CD4-positive, alpha-beta T cell treated with Interleukin-4 for 4 hours (primary cell): ENCODE measurements at regions not wholly inside any gene's neighbourhood (a gene's known extent, or its start where the extent isn't known, plus 50 kb on each side); places are given as distances from the start of the nearest gene placed in this dataset.

ENCODE experiments used
- DNase-seq: peaks from one replicate; pipeline ENCODE4 v3.0.0-alpha.2; 2020

DNA sequence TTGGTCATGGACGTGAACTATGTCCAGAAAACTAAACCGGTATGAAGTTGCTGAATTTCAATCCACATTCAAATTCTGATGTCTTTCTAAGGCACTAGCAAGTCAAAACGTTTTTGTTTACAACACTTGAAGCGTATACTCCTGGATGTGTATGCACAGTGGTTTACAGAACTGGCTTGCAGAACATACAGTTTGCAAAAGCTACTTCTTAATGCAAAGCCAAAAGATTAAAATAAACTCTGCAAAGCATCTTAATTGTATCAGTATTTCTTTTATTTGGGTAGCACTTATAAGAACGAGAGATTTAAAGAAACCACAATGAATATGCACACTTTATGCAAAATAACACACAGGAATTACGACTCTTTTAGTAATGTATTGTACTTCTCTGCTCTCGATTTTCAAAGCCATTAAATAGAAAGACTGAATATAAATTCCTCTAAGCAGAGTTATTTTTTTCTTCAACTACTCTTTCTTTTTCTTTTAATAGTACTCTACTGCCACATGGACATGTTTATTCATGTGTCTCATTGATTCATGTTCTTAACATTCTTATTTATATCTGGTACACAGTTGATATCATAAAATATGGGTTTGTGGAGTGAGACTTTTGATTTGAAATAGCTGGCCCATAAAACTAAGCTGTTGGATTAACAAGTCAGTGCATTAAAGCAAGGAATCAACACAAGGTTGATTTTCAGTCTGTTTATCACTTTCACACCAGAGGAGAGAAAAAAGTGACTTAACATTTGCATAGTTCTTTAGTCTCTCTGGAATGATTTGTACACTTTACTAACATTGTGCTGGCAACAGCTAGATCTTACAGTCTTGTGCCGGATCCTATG, 189.4 kb upstream of the STEAP4 start:
- DNase-seq, result no peak

DNA sequence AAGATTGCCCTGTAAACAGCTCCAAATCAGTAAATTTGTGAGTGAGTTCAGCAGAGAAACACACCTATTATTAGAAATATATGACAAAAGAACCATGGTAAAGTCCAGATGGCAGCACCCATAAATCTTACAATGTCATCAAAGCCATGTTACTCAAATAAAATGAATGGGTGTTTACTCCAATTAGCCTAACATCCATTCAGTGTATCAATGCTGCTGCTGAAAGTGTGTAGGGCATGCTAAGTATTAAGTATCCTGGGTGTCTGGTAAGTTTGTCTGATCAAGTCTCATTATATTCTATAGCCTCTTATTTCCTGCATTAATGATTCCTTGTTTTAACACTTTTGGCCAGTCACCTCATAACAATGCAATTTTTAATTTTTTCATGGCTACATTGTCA, 185.5 kb upstream of the STEAP4 start:
- no peak for DNase-seq

DNA sequence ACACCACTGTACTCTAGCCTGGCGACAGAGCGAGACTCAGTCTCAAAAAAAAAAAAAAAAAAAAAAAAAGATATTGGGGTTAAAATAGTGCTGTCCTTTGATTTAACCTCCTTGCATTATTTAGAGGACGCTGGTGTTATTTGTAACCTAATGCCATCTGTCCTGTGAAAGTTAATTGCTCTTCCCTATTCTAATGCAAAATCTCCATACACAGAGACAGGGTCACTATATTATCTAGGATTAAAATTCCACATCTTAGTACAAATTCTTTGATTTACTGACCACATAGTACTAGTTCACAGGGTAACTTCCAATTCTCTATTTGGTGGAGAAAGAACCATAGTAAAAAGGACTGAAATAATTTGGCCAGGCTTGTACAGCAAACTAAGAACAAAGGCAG, 184.2 kb upstream of the STEAP4 start:
- DNase-seq, result no peak

DNA sequence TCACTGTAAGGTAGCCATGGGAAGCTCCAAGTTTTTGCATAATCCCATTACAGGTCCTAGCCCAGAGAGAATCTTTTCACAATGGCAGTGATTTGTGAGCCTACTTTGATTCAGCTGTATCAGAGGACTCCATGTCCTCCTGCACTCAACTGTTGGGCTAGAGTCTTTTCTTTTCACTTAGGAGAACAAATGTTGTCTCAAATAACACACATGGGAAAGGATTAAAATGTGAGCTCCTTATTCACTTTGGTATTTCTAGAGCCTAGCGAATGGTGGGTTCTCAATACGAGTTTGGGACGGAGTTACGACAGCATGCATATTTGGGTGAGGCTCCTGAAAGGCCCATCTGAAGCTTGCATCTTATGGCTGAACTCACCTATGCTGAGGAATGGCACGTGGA, 183.5 kb upstream of the STEAP4 start:
- no peak for DNase-seq

DNA sequence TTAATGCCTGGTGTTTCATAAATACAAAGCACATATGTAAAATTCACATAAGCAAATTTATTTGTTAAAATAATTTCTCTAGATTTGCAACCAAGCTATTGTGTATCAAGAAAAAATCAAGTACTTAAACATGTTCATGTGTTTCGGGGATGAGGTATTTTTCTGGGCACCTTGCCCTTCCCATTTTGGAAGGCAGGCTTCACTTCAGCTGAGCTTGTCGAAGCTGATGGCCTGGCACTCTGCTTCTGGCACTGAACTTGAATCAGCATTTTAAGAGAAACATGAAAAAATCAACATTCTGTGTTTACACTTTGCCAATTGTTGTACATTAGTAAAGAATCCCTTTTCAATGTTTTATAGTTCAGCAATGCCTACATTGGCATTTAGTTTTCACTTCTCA, 179.1 kb upstream of the STEAP4 start:
- DNase-seq, result no peak

DNA sequence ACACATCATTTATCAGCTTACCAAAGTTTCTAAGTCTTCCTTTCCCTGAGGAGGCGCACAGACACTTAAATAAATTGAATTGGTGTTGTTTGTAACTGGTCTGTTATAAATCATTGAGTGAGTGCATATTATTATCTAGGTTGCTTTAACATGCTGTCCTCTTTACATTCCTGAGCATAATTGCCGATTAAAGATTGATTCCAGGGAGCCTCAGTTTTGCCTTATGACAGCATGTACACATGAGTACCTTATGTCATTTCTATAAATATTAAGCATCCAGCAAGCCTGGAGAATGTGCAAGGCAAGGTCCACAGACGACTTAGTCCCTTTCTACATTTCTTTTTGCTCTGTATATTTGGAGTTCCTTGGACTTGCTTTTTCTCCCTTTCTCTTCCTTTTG, 177.9 kb upstream of the STEAP4 start:
- no peak for DNase-seq

DNA sequence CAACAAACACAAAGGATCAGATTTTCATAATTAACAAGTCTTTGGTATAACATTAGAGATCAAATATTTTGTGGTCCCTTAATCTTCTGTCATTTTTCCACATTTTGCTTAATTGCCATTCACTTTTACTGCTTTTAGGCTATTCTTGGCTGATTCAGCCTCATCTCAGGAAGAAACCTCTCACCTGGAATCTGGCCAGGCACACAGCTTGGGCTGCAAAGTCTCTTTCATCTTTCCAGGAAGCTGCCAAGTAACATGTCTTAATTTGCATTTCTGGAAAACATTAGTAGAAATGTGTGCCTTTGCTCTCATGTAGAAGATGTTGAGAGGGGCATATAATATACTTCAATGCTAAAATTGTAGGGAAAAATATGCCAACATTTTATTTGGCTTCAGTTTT, 174.2 kb upstream of the STEAP4 start:
- no peak for DNase-seq

DNA sequence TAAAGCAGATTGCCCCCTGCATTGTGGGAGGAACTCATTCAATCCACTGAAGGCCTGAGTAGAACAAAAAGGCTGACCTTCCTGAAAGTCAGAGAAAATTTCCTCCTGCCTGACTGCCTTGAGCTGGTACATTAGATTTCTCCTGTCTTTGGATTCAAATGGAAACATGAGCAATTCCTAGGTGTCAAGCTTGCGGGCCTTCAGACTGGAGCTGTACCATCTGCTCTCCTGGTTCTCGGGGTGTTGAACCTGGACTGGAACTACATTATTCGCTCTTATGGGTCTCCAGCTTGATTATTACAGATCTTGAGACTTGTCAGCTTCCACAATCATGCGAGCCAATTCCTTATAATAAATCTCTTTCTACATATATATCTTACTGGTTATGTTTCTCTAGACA, 173.6 kb upstream of the STEAP4 start:
- no peak for DNase-seq

DNA sequence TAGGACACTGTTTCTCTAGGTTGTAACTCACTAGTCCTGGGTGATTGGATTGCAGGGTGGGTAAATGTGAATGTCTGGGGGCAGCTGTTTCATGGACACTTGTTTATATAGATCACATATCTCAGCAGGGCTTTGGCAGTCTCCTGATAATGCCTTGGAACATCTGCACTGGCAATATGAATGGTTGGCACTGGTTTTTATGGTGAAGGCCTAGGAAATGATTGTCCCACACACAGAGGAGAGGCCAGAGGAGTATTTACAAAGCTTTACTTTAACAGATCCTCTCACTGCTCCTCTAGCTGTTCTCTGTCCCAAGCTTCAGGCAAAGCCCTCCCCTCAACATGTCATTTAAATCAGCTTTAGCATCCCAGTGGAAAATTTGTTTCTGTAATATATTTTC, 171.3 kb upstream of the STEAP4 start:
- DNase-seq, result no peak

DNA sequence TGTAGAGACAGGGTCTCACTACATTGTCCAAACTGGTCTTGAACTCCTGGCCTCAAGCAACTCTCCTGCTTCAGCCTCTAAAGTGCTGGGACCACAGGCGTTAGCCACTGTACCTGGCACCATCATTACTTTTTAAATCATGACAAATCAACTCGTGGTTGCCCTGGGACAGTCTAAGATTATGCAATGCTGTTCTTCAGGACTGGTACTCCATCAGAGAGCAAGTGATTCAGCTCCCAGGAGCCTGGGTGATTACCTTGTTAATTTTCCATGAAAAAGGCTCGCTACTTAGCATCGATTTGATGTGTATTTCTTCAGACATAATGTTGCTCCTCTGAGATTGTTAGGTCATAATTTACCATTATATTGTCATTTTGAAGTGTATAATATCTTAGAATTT, 158.9 kb upstream of the STEAP4 start:
- no peak for DNase-seq

DNA sequence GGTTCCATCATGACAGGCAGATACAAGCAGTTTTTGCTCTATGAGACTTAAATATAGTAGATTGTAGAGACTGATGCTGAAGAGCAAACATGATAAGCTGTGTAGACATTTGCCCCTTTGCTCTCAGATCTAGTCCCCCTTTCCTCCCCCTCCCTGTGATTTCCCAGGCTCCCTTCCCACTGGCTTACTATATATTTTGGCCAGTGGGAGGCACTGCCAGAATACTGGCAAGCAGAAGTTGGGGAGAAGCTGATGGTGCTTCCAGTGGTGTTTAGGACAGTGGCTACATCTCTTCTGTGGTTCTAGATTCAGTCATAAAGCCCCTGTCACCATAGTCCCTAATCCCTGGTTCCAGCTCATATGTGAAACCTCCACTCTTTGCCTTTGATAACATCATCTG, 156.1 kb upstream of the STEAP4 start:
- no peak for DNase-seq

DNA sequence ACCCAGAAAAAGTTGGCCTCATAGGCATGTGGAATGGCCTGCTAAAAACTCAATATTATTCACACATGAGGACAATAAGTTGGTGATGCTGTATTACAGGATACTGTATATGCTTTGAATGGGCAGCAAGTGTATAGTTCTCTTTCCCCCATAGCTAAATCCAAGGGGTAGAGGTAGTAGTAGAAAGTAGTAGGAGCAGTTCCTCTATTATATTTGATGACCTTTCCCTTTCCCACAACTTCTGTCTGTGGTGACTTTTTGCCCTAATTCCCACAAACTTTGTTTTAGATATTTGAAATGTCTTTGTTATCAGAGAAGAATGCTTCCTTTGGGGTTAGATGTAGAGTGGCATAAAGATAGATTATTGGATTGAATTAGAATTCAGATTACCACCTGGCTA, 154.0 kb upstream of the STEAP4 start:
- DNase-seq, result no peak

DNA sequence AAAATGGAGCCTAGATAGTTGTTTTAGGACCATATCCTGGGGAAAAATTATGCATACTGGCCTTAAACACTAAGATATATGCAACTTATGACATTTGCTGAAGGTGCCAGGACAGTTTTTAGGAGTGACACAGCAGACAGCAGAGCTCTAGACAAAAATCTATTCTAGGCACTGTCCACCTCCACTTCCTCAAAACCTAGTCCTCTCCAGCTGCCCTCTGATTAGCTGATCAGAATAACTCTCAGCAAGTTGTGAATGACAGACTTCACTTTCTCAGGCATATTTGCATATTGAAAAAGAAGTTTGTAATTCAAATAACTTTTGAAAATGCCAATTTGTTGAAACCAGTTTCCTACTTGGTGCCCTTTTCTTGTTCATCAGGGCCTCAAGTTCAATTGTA, 152.3 kb upstream of the STEAP4 start:
- DNase-seq, result no peak

DNA sequence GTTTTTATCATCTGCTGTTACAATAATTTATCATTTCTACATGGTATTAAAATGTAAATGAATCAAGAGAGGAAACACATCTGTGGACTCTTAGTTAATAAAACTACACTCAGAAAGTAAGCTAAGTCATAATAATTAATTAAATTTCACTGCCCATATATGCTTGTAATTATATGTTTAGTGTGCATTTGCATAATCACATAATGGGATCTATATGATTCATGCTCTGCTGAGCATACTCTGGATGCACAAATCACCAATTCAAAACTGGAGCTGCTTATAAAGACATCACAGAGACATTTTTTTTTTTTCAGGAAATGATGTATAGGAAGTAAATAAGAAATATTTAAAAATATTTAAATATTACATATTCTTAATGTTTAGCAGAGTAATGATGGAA, 151.6 kb upstream of the STEAP4 start:
- no peak for DNase-seq

DNA sequence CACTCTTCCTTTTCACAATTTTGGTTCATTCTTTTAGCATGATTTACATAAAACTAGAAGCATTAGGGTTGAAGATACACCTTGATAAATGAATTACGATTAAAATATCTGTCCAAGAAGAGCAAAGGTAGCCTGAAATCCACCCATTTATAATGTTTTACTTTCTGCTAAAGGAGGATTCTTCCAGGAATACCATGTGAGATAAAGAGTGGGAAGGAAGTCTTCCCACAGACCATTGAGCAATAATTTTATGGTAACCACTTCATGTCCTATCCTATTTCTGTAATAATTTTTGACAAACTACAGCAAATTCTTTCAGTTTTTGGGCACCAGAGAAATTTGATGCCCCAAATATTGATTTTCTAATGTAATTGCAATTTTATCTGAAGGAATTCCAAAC, 150.6 kb upstream of the STEAP4 start:
- DNase-seq, result no peak

DNA sequence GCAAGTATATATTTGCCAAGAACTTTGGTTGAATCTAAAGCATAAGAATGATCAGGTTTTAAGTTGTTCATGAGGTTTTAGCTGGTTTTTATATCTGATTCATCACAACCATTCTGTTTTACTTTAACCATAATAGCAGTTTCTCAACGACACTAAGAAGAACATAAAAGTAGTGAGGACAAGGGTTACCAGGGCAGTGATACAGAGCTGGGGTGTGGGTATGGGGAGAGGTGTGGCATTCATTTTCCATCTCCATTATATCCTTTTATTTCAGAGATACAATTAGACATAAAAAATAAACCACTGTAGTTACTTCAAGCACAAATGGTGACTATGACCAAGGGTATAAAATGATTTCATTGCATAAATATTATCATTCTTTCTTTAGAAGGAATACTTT, 149.8 kb upstream of the STEAP4 start:
- DNase-seq, result no peak

DNA sequence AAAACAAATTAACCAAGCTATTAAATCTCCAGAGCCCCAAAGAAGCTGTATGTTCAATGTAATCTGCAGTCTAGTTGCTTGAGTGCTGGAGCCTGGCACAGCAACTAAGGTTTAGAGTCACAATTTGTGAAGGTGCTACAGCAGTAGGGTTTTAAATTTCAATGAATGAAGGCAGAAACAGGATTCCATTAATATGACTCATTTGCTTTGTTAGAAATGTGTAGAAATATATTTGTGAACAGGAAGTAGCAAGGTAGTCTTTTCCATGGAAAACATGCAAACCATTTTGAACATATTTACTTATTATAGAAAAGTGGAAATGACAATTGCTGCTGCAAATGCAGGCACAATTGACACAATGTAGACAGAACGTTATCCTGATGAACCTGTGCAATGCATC, 149.0 kb upstream of the STEAP4 start:
- no peak for DNase-seq

DNA sequence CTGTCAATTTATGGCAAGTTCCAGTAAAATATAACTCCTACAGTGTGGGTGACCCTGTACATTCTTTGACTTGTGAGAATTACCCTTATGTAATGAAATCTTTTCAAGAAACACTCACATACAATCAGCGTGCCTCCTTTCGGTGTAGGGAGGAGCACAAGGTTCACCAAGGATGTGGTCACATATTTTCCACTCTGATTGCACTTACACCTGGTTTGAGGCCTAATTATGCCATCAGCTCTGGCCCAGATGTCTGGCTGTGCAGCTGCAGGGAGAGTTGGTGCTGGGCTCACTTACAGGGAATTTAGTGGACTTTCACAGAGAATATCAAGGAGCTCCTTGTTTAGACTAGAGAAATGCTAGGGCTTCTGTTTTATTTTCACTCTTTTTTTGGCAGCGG, 146.0 kb upstream of the STEAP4 start:
- DNase-seq, result no peak

DNA sequence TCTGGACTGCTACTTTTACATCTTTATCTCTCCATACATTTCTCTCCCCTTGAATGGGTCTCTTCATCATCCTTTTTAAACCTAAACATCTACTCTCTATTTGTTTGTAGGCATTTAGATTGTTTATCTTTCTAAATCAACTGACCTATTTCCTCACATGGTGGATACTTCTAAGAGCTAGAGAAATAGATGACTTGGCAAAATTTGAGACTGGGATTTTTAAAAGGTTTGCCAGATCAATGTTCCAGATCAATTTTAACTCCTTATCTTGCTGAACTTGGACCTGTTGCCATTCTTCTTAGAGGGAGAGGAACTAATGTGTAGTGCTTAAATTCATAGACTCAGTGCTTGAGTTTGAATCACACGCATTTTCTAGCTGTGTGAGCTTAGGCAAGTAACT, 144.2 kb upstream of the STEAP4 start:
- no peak for DNase-seq

DNA sequence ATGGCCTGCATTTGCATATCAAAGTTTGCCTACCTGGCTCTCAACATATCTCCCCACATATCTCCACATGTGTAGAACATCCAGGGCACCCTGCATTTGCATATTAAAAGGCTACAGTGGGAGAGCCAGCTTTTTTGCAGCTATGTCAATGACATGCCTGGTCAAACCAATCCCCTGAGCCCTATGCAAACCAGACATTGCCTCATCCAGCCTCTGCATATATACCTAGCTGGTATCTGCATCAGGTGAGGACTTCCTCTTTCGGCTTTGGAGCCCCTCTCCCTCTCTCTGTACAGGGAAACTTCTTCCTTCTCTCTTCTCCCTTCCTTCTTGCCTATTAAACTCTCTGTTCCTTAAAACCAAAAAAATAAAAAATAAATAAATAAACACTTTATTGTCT, 142.7 kb upstream of the STEAP4 start:
- DNase-seq, result no peak

DNA sequence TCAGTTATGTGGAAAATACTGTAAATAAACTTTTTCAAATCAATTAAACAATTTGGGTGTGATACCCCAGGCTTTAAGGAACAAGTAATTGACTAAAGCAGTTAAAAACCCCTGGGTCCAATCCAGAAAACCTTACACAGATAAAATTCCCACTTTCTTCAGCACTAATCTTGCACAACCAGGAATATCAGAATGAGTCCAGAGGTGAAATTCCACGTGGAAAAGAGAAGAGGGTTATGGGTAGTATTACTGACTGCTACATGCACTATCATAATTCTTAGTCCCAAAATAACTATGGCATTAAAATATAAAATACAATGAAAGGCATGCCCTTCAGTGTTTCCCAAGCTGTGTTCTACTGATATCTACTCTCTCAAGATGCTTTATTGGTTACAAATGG, 135.7 kb upstream of the STEAP4 start:
- no peak for DNase-seq

DNA sequence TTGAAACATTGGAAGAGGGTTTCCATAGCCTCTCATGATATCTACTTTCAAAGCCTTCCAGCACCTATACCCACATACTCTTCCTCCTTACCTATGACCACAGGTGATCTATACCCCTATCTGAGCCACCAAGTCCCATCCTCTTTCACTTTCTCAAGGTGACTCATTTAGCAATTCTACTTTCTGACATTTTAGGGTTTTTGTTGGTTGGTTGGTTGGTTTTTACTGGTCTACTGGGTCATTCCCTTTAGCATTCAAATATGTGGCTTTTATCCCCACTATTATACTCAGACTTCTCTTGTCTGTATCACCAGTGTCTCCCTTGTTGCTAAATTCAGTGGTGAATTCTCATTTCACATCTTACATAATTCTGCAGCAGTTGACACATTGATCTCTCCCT, 130.4 kb upstream of the STEAP4 start:
- DNase-seq, result no peak

DNA sequence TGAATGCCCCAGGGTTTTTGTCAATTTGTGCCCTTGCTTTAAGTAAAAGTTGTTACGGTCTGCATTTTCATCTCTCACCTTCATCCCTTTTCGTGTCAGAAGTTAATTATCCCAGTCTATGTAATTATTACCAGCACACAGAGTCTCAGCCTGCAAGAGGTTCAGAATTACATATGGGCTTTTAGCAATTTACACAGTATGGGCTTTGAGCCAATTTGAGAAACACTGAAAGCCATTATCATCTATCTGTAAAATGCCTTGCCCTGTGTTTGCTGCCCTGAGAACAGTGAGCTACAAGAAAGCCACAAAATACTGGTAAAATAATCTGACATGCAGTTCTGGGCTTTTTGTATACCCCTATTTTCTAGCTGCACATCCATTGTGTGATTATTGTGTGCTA, 125.6 kb upstream of the STEAP4 start:
- DNase-seq, result no peak

DNA sequence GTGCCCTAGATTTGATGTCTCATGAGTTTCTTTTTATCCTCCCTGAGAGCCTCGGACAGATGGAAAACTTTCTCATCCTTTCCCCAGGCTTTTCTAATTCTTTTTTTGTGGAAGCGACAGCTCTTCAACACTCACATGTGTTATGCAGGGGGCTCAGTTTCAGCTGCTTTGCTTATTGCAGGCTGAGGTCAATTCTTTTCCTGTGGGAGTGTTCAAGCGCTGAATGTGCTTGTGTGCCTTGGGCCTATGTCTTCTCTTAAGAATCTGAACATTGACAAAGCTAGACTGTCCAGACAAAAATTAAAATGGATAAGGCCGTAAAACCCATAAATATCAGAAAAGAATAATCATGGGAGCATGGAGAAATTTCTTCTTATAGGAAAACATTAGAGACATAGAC, 125.2 kb upstream of the STEAP4 start:
- no peak for DNase-seq

DNA sequence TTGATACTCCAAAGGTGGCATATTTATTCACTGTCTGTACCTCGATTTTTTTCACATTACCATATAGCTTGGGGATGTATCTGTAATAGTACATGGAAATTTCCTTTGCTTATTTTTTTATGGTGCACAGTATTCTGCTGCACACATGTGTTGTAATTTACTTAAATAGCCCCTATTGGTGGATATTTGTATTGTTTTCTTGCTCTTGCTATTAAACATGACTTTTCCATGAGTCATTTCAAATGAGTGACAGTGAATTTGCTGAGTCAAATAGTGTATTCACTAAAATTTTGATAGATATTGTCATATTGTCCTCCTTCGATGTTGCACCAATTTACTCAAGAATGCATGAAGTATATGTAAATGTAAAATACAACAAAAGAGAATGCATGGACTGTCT, 122.7 kb upstream of the STEAP4 start:
- no peak for DNase-seq

DNA sequence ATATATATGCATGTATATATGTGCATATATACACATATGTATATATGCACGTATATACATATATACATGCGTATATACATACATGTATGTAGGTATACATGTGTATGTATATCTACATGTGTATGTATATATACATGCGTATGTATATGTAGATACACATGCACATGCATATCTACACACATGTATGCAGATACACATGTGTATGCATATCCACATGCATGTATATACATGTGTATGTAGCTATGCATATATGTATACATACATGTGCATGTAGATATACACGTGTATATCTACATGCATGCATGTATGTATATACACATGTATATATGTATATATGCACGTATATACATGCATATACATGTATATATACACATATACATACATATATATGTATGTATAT, 95.8 kb upstream of the STEAP4 start:
- DNase-seq, result no peak
